ENCODE measurements at regions not wholly inside any gene's neighbourhood (a gene's known extent, or its start where the extent isn't known, plus 50 kb on each side); places are given as distances from the start of the nearest gene placed in this dataset.

GRCh38 chr20:17108896-17109295 lies 117.9 kb upstream of the PCSK2 start:
- Mint-ChIP-seq H3K4me3 (ENCODE audit: unreplicated experiment) (no peak overlapping the region), H3K27me3 (ENCODE audit: unreplicated experiment) (peaks cover 2% of the 10 kb centered on the region), H3K4me1 (ENCODE audit: low read depth, unreplicated experiment) (no peaks in the 10 kb centered on the region), H3K36me3 (ENCODE audit: unreplicated experiment) (no peaks in the 10 kb centered on the region), H3K9me3 (ENCODE audit: unreplicated experiment) (peaks cover 2% of the 10 kb centered on the region), H3K27ac (ENCODE audit: unreplicated experiment) (no peak overlapping the region)
- no peak for TF ChIP-seq CTCF (IDR thresholded peaks at IDR 0.05; ENCODE audit: partially characterized antibody, unreplicated experiment)
- no peak for DNase-seq

DNA sequence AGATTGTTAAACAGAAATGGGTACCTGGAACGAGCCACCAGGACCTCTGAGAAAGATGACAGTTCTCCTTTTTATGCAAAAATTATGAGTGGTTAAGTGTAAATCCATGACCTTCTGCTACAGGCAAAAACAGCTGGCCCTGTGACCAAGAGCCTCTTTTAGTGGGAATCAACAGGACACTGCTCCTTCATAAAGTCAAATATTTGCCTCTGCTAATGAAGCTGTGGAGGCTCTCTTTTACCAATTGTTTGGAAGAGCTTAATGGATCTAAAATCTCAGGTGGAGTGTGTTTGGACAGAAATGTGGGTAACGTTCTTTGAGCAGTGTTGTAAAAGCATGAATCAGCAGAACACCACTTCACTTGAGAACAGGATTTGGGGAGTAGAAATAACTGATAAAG lies 117.5 kb upstream of the PCSK2 start:
- no peak for TF ChIP-seq CTCF (IDR thresholded peaks at IDR 0.05; ENCODE audit: partially characterized antibody, unreplicated experiment)
- H3K4me1 Mint-ChIP-seq (ENCODE audit: low read depth, unreplicated experiment) = no peaks in the 10 kb centered on the region
- DNase-seq = no peak
- H3K27me3 Mint-ChIP-seq (ENCODE audit: unreplicated experiment) = peaks cover 2% of the 10 kb centered on the region
- no peaks in the 10 kb centered on the region for H3K36me3 Mint-ChIP-seq (ENCODE audit: unreplicated experiment)
- no peak overlapping the region for H3K4me3 Mint-ChIP-seq (ENCODE audit: unreplicated experiment)
- H3K9me3 Mint-ChIP-seq (ENCODE audit: unreplicated experiment) = peaks cover 2% of the 10 kb centered on the region
- H3K27ac Mint-ChIP-seq (ENCODE audit: unreplicated experiment) = no peak overlapping the region

GRCh38 chr20:17128206-17128605 lies 98.6 kb upstream of the PCSK2 start:
- no peak for TF ChIP-seq CTCF (IDR thresholded peaks at IDR 0.05; ENCODE audit: partially characterized antibody, unreplicated experiment)
- DNase-seq = no peak
- Mint-ChIP-seq H3K36me3 (ENCODE audit: unreplicated experiment) (no peaks in the 10 kb centered on the region), H3K27me3 (ENCODE audit: unreplicated experiment) (no peaks in the 10 kb centered on the region), H3K9me3 (ENCODE audit: unreplicated experiment) (no peaks in the 10 kb centered on the region), H3K27ac (ENCODE audit: unreplicated experiment) (no peak overlapping the region), H3K4me1 (ENCODE audit: low read depth, unreplicated experiment) (no peaks in the 10 kb centered on the region), H3K4me3 (ENCODE audit: unreplicated experiment) (no peak overlapping the region)

DNA sequence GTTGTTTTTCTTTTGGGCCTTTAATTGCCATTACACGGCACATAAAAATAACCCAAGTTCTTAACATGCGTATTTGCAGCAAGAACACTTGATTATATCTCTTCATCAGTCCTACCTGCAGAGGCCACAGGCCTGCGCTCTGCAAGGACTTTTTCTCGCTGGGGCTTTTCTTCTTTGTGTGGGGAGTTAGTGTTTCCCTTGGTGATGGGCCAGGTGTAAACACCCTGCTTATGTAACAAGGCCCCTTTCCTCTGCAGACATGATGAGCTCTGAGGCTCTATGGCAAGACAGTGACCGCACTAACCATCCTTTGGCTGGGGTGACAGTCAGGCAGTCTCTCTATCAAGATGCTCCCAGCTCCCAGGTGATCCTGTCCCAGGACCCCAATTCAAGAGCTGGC lies 97.8 kb upstream of the PCSK2 start:
- H3K4me3 Mint-ChIP-seq (ENCODE audit: unreplicated experiment) = no peak overlapping the region
- no peaks in the 10 kb centered on the region for H3K9me3 Mint-ChIP-seq (ENCODE audit: unreplicated experiment)
- TF ChIP-seq CTCF (IDR thresholded peaks at IDR 0.05; ENCODE audit: partially characterized antibody, unreplicated experiment) = no peak
- H3K4me1 Mint-ChIP-seq (ENCODE audit: low read depth, unreplicated experiment) = no peaks in the 10 kb centered on the region
- no peak overlapping the region for H3K27ac Mint-ChIP-seq (ENCODE audit: unreplicated experiment)
- H3K36me3 Mint-ChIP-seq (ENCODE audit: unreplicated experiment) = no peaks in the 10 kb centered on the region
- no peaks in the 10 kb centered on the region for H3K27me3 Mint-ChIP-seq (ENCODE audit: unreplicated experiment)
- no peak for DNase-seq

- Mint-ChIP-seq H3K27me3 (ENCODE audit: unreplicated experiment) (no peaks in the 10 kb centered on the region), H3K36me3 (ENCODE audit: unreplicated experiment) (peaks cover 5% of the 10 kb centered on the region), H3K9me3 (ENCODE audit: unreplicated experiment) (peaks cover 2% of the 10 kb centered on the region), H3K4me1 (ENCODE audit: low read depth, unreplicated experiment) (no peaks in the 10 kb centered on the region), H3K4me3 (ENCODE audit: unreplicated experiment) (no peak overlapping the region), H3K27ac (ENCODE audit: unreplicated experiment) (no peak overlapping the region)
- no peak for DNase-seq
- no peak for TF ChIP-seq CTCF (IDR thresholded peaks at IDR 0.05; ENCODE audit: partially characterized antibody, unreplicated experiment)
Measured at GRCh38 chr20:17137692-17138091, 89.1 kb upstream of the PCSK2 start.
